ENCODE measurements at regions not wholly inside any gene's neighbourhood (a gene's known extent, or its start where the extent isn't known, plus 50 kb on each side); places are given as distances from the start of the nearest gene placed in this dataset.

- H3K27me3 Mint-ChIP-seq (ENCODE audit: low read depth) = no peaks in the 10 kb centered on the region; the same call in 1 of the 2 replicates
- no peak overlapping the region for H3K56ac ChIP-seq (ENCODE audit: insufficient read length, low read depth, low read length)
- no peak overlapping the region for H2BK20ac ChIP-seq (ENCODE audit: low read depth, low read length, poor library complexity, severe bottlenecking)
- no peak overlapping the region for H3K4me3 Mint-ChIP-seq
- TF ChIP-seq CTCF (conservative IDR thresholded peaks at IDR 0.05) = no peak
- H2AFZ ChIP-seq (ENCODE audit: low read length) = no peak overlapping the region
- no peak overlapping the region for H2BK5ac ChIP-seq (ENCODE audit: insufficient read length, low read length)
- no peak overlapping the region for H3K27ac Mint-ChIP-seq
- H4K91ac ChIP-seq (ENCODE audit: insufficient read length, low read depth, low read length) = no peak overlapping the region
- H3K79me1 ChIP-seq (ENCODE audit: insufficient read depth, low read depth, low read length, poor library complexity, severe bottlenecking) = no peaks in the 10 kb centered on the region
- H3K18ac ChIP-seq (ENCODE audit: insufficient read length, low read depth, low read length) = no peak overlapping the region
- DNase-seq = no peak
- H3T11ph ChIP-seq (ENCODE audit: low read length) = no peak overlapping the region
- no peak overlapping the region for H3K9ac ChIP-seq (ENCODE audit: extremely low read depth, insufficient read length, low read length)
- no peak overlapping the region for H4K8ac ChIP-seq (replicated peaks; ENCODE audit: insufficient read length, low read depth, low read length)
- no peaks in the 10 kb centered on the region for H3K4me1 ChIP-seq (ENCODE audit: insufficient read depth, low read length)
- no peaks in the 10 kb centered on the region for H3K23me2 ChIP-seq (ENCODE audit: insufficient read length, low read depth, low read length, poor library complexity, severe bottlenecking)
- H3K4me2 ChIP-seq (ENCODE audit: insufficient read depth, insufficient read length, low read length) = no peak overlapping the region
- no peak overlapping the region for H3K4ac ChIP-seq (ENCODE audit: low read depth, low read length)
- H3K4me1 Mint-ChIP-seq = no peaks in the 10 kb centered on the region
- no peak overlapping the region for H3K23ac ChIP-seq (ENCODE audit: insufficient read length, low read depth, low read length)
- no peak overlapping the region for H2BK15ac ChIP-seq (ENCODE audit: low read depth, low read length)
- no peak overlapping the region for H3K27ac ChIP-seq (ENCODE audit: insufficient read length, low read depth, low read length)
- no peak overlapping the region for H4K5ac ChIP-seq (ENCODE audit: insufficient read length, low read depth, low read length)
- no peaks in the 10 kb centered on the region for H3K79me2 ChIP-seq (ENCODE audit: insufficient read depth, low read length)
- no peak overlapping the region for H2BK12ac ChIP-seq (ENCODE audit: insufficient read length, low read depth, low read length)
- no peaks in the 10 kb centered on the region for H4K20me1 ChIP-seq (ENCODE audit: control insufficient read depth, insufficient read depth, insufficient read length)
- no peaks in the 10 kb centered on the region for H3K36me3 Mint-ChIP-seq (ENCODE audit: insufficient read depth in 1 of 3, low read depth in 3 of 3)
- H2BK120ac ChIP-seq (ENCODE audit: low read depth, low read length, poor library complexity, severe bottlenecking) = no peak overlapping the region
- H3K14ac ChIP-seq (ENCODE audit: insufficient read depth, low read length) = no peak overlapping the region
- no peaks in the 10 kb centered on the region for H3K27me3 ChIP-seq (ENCODE audit: insufficient read depth, low read length)
- no peaks in the 10 kb centered on the region for H3K9me3 Mint-ChIP-seq
- WGBS (ENCODE audit: extremely low coverage, insufficient read length, low lambda C conversion rate) = no CpG with 5 or more reads among the region's 2 CpGs
- H3K9me3 ChIP-seq (ENCODE audit: control insufficient read depth, low read depth, low read length) = no peaks in the 10 kb centered on the region
- no peak overlapping the region for H2AK5ac ChIP-seq (ENCODE audit: insufficient read length, low read length)
Observed at GRCh38 chr1:108070662-108071061, 105.7 kb upstream of the VAV3 start.
